Ovary (tissue), 7 donors: ENCODE measurements at regions not wholly inside any gene's neighbourhood (a gene's known extent, or its start where the extent isn't known, plus 50 kb on each side); places are given as distances from the start of the nearest gene placed in this dataset.
"Not testable (repeated sequence)": the region's sequence is repeated elsewhere in the genome, so short reads cannot be mapped to it uniquely, and the experiment has no call there.

ENCODE experiments used
- DNase-seq, 5 donors: peaks; one replicate each; pipeline ENCODE4 v3.0.0-alpha.2; 2019 to 2020
- H3K27ac ChIP-seq, 2 donors: fragments of 200-600 bp; one replicate each; pipeline versions ENCODE4 v1.5.1 to v1.8.0; 2019 to 2022
- H3K27me3 ChIP-seq: fragments of 200-600 bp; one replicate; pipeline ENCODE4 v1.8.0; 2022
- H3K36me3 ChIP-seq: fragments of 200-600 bp; sonication (generic); one replicate; pipeline ENCODE4 v1.5.1; 2019
- H3K4me1 ChIP-seq: one replicate; pipeline ENCODE4 v1.8.1; 2013; ENCODE audit warnings: mild to moderate bottlenecking, moderate library complexity; ENCODE audit not compliant: insufficient read depth
- H3K4me3 ChIP-seq: fragments of 200-600 bp; sonication (generic); one replicate; pipeline ENCODE4 v1.5.1; 2017
- H3K9me3 ChIP-seq, 2 donors: fragments of 200-600 bp in 1 of 2; sonication (generic) in 1 of 2; one replicate each; pipeline versions ENCODE4 v1.5.1 to v1.8.1; 2013 to 2019; ENCODE audit warnings: mild to moderate bottlenecking in 1 of 2, moderate library complexity in 1 of 2
- CTCF ChIP-seq, 3 donors: fragments of 450-650 bp in 2 of 3; fragments of 200-600 bp in 1 of 3; IDR thresholded peaks; one replicate each; pipeline versions ENCODE4 v1.5.1 to v1.8.0; 2016 to 2022; ENCODE audit warnings: antibody characterized with exemption in 3 of 3, mild to moderate bottlenecking in 1 of 3
- EP300 ChIP-seq: sonication (generic); formaldehyde crosslinking; IDR thresholded peaks from one replicate; pipeline ENCODE4 v1.6.1; 2017; ENCODE audit warnings: antibody characterized with exemption
- POLR2A ChIP-seq: fragments of 450-650 bp; IDR thresholded peaks from one replicate; pipeline ENCODE4 v1.6.1; 2017; ENCODE audit warnings: antibody characterized with exemption, mild to moderate bottlenecking, moderate library complexity
- WGBS, 3 donors: extraction: QIAGEN DNeasy Blood & Tissue Kit in 1 of 3; methylation state at CpG; one replicate each; pipeline versions ENCODE4 v1.1.5 to v1.1.7; 2013 to 2017; 5-methylcytosine and 5-hydroxymethylcytosine counted together
- intact Hi-C, 4 donors: fragments of 100-400 bp; cut with DNase I; formaldehyde crosslinking; loops; one replicate each; pipeline versions ENCODE4 v1.11.0 to v1.15.1; 2022 to 2023
- donor health status: DM: no; HTN: no; CAD: no; lungs with moderate emphysema.
- donor health status: DM: no; HTN: no; CAD: no.
- donor health status: Bipolar disorder and iron deficiency.
- donor health status: DM: no; HTN: no; CAD: no.
- donor health status: DM: yes; HTN: yes; CAD: no.

GRCh38 chr5:112059579-112060135, 302.7 kb upstream of the NREP start:
- H3K36me3 ChIP-seq: no peaks in the 10 kb centered on the region
- intact Hi-C loops: no loop called here
- no peak overlapping the region for H3K27ac ChIP-seq
- no peak for DNase-seq
- H3K4me3 ChIP-seq: no peak overlapping the region
- no peaks in the 10 kb centered on the region for H3K9me3 ChIP-seq
- 72 to 80% (median 77%) methylated on average over 3 of the region's 3 CpGs for WGBS, 3 donors
- H3K27me3 ChIP-seq: no peaks in the 10 kb centered on the region
- TF ChIP-seq EP300: no peak
- TF ChIP-seq POLR2A: no peak
- TF ChIP-seq CTCF (IDR thresholded peaks at IDR 0.05): no peak
- no peaks in the 10 kb centered on the region for H3K4me1 ChIP-seq

- no peaks in the 10 kb centered on the region for H3K4me1 ChIP-seq
- no peak overlapping the region for H3K27ac ChIP-seq
- intact Hi-C loops: no loop called here
- no peak overlapping the region for H3K4me3 ChIP-seq
- WGBS, 3 donors: 75 to 82% (median 79%) methylated on average over 3 of the region's 3 CpGs
- no peaks in the 10 kb centered on the region for H3K36me3 ChIP-seq
- H3K27me3 ChIP-seq: no peaks in the 10 kb centered on the region
- H3K9me3 ChIP-seq: no peaks in the 10 kb centered on the region
- DNase-seq: no peak
- TF ChIP-seq EP300: no peak
- no peak for TF ChIP-seq POLR2A
- no peak for TF ChIP-seq CTCF (IDR thresholded peaks at IDR 0.05)
These were observed 292.7 kb upstream of the NREP start for GRCh38 chr5:112049738-112050137.

GRCh38 chr5:112036206-112036605, 279.2 kb upstream of the NREP start:
- H3K4me3 ChIP-seq: no peak overlapping the region
- DNase-seq: no peak
- 94 to 95% (median 94%) methylated on average over 5 of the region's 5 CpGs for WGBS, 3 donors
- TF ChIP-seq CTCF (IDR thresholded peaks at IDR 0.05) (no peak), EP300 (no peak), POLR2A (no peak)
- H3K27ac ChIP-seq: no peak overlapping the region
- no peaks in the 10 kb centered on the region for H3K27me3 ChIP-seq
- no peaks in the 10 kb centered on the region for H3K9me3 ChIP-seq
- no peaks in the 10 kb centered on the region for H3K4me1 ChIP-seq
- H3K36me3 ChIP-seq: no peaks in the 10 kb centered on the region
- intact Hi-C loops: no loop called here

GRCh38 chr5:112034421-112034979, 277.5 kb upstream of the NREP start:
- no peak overlapping the region for H3K27ac ChIP-seq
- intact Hi-C loops: no loop called here
- H3K9me3 ChIP-seq: no peaks in the 10 kb centered on the region
- H3K4me3 ChIP-seq: no peak overlapping the region
- H3K27me3 ChIP-seq: no peaks in the 10 kb centered on the region
- TF ChIP-seq CTCF (IDR thresholded peaks at IDR 0.05) (no peak), POLR2A (no peak), EP300 (no peak)
- H3K36me3 ChIP-seq: no peaks in the 10 kb centered on the region
- no peak for DNase-seq
- no peaks in the 10 kb centered on the region for H3K4me1 ChIP-seq

GRCh38 chr5:112026879-112027278, 269.9 kb upstream of the NREP start:
- intact Hi-C loops, H3K4me3 ChIP-seq, H3K27ac ChIP-seq, H3K27me3 ChIP-seq, H3K4me1 ChIP-seq, H3K9me3 ChIP-seq, H3K36me3 ChIP-seq, DNase-seq: not testable (repeated sequence)
- whole genome bisulfite sequencing, 3 donors: 92 to 98% (median 95%) methylated on average over 3 of the region's 3 CpGs
